CD4-positive, alpha-beta T cell treated with Interleukin-1 beta for 1 hour (primary cell): ENCODE measurements at regions not wholly inside any gene's neighbourhood (a gene's known extent, or its start where the extent isn't known, plus 50 kb on each side); places are given as distances from the start of the nearest gene placed in this dataset.
"Not testable (repeated sequence)": the region's sequence is repeated elsewhere in the genome, so short reads cannot be mapped to it uniquely, and the experiment has no call there.

Experiments used
- DNase-seq, 2 donors: peaks; one replicate each; pipeline ENCODE4 v3.0.0-alpha.2; 2020 to 2022

GRCh38 chr5:25150819-25151218, 506.0 kb upstream of the CDH10 start:
- DNase-seq: no peak

- DNase-seq: no peak
These were observed 483.8 kb upstream of the CDH10 start for GRCh38 chr5:25128606-25129005.

GRCh38 chr5:25119650-25120049, 474.9 kb upstream of the CDH10 start:
- DNase-seq: no peak

GRCh38 chr5:25107853-25108252, 463.1 kb upstream of the CDH10 start:
- DNase-seq: no peak

GRCh38 chr5:25099538-25099937, 454.8 kb upstream of the CDH10 start:
- no peak for DNase-seq

- no peak for DNase-seq
These were observed 450.5 kb upstream of the CDH10 start for GRCh38 chr5:25095261-25095660.

- DNase-seq: no peak
These were observed 449.4 kb upstream of the CDH10 start for GRCh38 chr5:25094219-25094618.

- DNase-seq: no peak
These were observed 447.1 kb upstream of the CDH10 start for GRCh38 chr5:25091921-25092320.

- DNase-seq: no peak
These were observed 446.1 kb upstream of the CDH10 start for GRCh38 chr5:25090854-25091253.

- DNase-seq: no peak
These were observed 445.5 kb upstream of the CDH10 start for GRCh38 chr5:25090275-25090674.

- not testable (repeated sequence) for DNase-seq
These were observed 443.9 kb upstream of the CDH10 start for GRCh38 chr5:25088689-25089088.

GRCh38 chr5:25083261-25083660, 438.5 kb upstream of the CDH10 start:
- not testable (repeated sequence) for DNase-seq

GRCh38 chr5:25066239-25066638, 421.5 kb upstream of the CDH10 start:
- DNase-seq: no peak

- DNase-seq: no peak
These were observed 419.5 kb upstream of the CDH10 start for GRCh38 chr5:25064306-25064705.

- no peak for DNase-seq
These were observed 415.8 kb upstream of the CDH10 start for GRCh38 chr5:25060575-25060974.

GRCh38 chr5:25056836-25057235, 412.1 kb upstream of the CDH10 start:
- DNase-seq: no peak

GRCh38 chr5:25033658-25034057, 388.9 kb upstream of the CDH10 start:
- no peak for DNase-seq

GRCh38 chr5:25029004-25029403, 384.2 kb upstream of the CDH10 start:
- DNase-seq: no peak

GRCh38 chr5:25027526-25027925, 382.7 kb upstream of the CDH10 start:
- no peak for DNase-seq

GRCh38 chr5:25027061-25027460, 382.3 kb upstream of the CDH10 start:
- no peak for DNase-seq

- DNase-seq: no peak
These were observed 381.1 kb upstream of the CDH10 start for GRCh38 chr5:25025831-25026230.

- no peak for DNase-seq
These were observed 375.7 kb upstream of the CDH10 start for GRCh38 chr5:25020454-25020853.

- no peak for DNase-seq
These were observed 364.3 kb upstream of the CDH10 start for GRCh38 chr5:25009063-25009462.

GRCh38 chr5:25006734-25007133, 362.0 kb upstream of the CDH10 start:
- DNase-seq: no peak

- DNase-seq: no peak
These were observed 361.5 kb upstream of the CDH10 start for GRCh38 chr5:25006237-25006636.

GRCh38 chr5:25005431-25005830, 360.7 kb upstream of the CDH10 start:
- no peak for DNase-seq
